Frontal cortex (tissue), 3 donors: ENCODE measurements at regions not wholly inside any gene's neighbourhood (a gene's known extent, or its start where the extent isn't known, plus 50 kb on each side); places are given as distances from the start of the nearest gene placed in this dataset.

ENCODE experiments used
- DNase-seq, 2 donors: peaks; one replicate each; pipeline ENCODE4 v3.0.0; 2012; ENCODE audit warnings: low spot score in 2 of 2
- FAIRE-seq: peaks from 2 replicates; lab custom pipeline; 2012; peaks lifted over from hg19 to GRCh38; lab: Jason Lieb, UNC
- donor health status: control.
- donor health status: control.
- donor health status: control.

DNA sequence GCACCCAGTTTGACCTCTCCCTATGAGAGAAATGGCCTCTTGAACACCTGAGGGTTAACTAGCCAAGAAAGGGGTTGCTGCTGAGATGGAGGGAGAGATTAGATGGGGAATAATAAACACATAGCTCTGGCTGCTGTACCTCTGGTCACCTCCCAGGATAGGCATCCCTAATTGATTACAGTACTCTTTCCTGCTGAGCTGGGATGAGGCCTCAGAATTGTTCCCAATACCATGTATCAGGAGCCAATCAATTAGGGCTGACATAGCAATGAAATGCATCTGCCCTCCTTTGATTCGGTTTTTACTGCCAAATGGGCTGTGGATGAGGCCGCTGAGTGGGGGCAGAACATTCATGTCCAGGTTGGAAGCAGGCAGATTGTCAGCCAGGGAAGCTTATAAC is 339.4 kb upstream of the SLCO3A1 start:
- FAIRE-seq (no peak), DNase-seq (no peak)

DNA sequence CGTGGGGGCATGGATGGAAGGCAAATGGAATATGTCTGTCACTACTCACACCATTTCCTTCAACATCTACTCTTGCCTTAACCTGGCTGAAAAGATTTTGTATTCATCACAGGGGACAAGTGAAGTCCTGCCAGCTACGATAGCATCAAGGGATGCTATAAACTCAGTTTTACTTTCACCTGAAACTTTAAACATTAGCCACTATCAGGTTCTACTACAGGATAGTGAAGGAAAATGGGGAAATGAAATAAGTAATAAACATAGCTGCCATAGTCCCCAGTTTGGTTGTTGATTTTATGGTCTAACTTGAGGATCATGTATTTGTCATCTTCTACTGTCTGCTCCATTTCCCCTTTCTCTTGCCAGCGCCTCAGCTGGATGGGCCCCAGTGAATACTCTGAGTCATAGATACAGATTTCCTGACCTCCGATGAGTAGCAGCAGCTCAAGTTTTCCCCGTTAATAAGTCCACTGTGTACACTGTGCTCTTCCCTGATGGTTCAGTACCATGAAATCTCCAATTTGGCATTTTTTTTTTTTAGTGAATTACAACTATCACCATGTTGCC is 338.2 kb upstream of the SLCO3A1 start:
- DNase-seq (no peak), FAIRE-seq (no peak)

DNA sequence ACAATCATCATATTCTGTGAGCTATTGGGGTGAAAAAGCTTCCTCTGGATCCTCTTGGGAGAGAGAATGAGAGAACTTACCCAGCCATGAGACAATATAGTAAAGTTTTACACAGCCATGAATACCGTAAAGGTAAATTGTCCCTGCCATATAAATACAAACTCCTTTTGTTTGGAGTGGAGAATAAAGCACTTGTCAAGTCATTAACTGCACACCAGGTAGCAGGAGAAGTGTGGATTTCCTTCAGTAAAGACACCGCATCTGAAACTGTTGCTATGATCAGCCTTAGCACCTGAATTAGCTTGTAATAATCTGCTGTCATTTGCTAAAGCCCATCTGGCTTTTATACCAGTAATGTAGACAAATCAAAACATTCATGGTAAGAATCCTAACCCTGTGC is 336.6 kb upstream of the SLCO3A1 start:
- no peak for FAIRE-seq
- no peak for DNase-seq

GRCh38 chr15:91517491-91518200 is 335.9 kb upstream of the SLCO3A1 start:
- no peak for FAIRE-seq

DNA sequence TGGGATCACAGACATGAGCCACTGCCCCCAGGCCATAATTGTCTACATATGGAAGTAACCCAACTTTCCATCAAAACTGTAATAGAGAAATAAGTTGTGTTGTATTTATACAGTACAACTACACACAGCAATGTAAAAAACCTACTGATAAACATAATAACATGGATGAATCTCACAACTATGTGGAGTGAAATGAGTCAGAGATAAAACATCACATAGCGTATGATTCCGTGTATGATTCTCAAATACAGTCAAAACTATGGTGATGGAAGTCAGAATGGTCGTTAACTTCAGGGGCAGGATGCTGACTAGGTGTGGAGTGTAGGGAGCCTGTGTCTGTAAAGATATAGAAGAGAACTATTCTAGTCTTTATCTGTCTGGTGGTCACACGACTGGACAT is 332.7 kb upstream of the SLCO3A1 start:
- DNase-seq (no peak), FAIRE-seq (no peak)

More at GRCh38 chr15:91517491-91518200, 335.9 kb upstream of the SLCO3A1 start:
- no peak for DNase-seq

GRCh38 chr15:91521548-91521947 is 332.0 kb upstream of the SLCO3A1 start:
- DNase-seq (no peak), FAIRE-seq (no peak)

- FAIRE-seq, result no peak
- DNase-seq, result no peak
Observed at GRCh38 chr15:91521996-91522395, 331.5 kb upstream of the SLCO3A1 start.

GRCh38 chr15:91522605-91523332 is 330.7 kb upstream of the SLCO3A1 start:
- DNase-seq (peak; percentile 5 to 8), FAIRE-seq (peak; percentile 91)

- no peak for FAIRE-seq
- no peak for DNase-seq
Observed at GRCh38 chr15:91523596-91523995, 329.9 kb upstream of the SLCO3A1 start.

DNA sequence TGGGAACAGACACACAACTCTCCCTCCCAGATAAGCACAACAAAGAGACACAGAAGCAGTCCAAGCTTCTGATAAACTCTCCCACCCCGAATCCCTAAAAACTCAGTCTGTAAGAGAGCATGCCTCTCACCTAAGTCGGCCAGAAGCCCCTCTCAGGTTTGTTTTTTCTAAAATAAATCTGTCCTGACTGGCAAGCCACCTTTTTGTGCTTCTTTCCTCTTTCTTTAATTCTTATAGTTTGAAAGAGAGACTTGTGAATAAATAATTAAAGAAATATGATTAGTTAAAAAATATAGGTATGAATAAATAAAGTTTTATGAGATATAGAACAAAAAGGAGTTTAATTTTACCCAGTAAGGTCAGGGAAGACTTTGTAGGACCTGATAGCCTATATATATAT is 329.0 kb upstream of the SLCO3A1 start:
- DNase-seq (no peak), FAIRE-seq (no peak)

GRCh38 chr15:91525751-91526150 is 327.8 kb upstream of the SLCO3A1 start:
- no peak for FAIRE-seq

GRCh38 chr15:91526424-91526823 is 327.1 kb upstream of the SLCO3A1 start:
- no peak for DNase-seq
- FAIRE-seq, result no peak

More at GRCh38 chr15:91525751-91526150, 327.8 kb upstream of the SLCO3A1 start:
- no peak for DNase-seq

DNA sequence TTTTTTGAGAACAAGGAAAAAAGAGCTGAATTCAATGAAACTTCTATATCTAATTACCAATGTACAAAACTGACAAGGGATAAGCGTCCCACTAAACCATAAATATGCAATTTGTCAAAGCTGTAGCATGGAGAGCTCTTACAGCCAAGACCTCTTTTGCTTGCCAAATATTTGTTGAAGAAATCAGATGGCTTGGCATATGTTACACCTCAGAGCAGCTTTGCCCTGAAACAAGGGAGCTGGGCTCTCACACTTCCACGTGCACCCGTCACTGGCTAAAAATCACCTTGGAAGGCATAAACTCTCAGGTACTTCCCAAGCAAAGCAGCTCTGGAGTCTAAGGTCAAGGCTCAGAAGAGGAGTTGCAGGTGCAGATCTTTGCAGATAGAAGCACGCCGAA is 324.7 kb upstream of the SLCO3A1 start:
- no peak for FAIRE-seq
- no peak for DNase-seq

DNA sequence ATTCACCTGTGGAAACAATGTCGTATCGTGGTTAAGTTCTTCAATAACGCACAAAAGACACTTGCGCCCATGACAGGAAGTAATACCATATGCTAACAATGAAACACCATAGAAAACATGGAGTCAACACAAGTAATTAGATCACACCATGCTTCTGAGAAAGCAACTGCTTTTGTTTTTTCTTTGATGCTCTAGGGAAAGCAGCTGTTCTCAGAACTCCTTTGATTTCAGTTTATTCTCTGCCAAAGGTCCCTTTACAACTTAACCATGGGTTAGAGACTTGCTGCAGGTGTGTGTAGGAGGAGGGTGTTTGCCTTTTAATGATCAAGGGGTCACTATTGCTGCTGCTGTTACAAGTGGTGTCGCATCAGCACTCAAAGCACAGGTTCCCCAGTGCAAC is 324.0 kb upstream of the SLCO3A1 start:
- no peak for FAIRE-seq
- no peak for DNase-seq

DNA sequence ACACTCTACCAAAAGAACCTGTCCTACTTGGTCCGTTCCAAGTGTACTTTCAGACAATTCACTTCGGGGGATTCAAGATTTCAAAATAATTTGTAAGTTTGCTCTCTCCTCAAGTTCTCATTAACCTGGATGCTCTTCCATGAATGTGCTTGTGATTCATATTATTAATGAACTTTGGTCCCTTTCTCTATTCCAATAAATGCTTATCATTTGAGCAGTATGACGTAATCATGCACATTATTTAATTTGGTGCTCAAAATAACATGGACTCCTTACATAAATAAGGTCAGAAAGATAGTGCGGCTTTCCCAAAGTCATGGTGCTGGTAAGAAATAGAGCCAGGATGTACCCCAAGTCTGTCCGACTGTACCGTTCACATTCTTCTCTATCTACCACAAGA is 323.2 kb upstream of the SLCO3A1 start:
- FAIRE-seq (no peak), DNase-seq (no peak)

GRCh38 chr15:91530956-91531582 is 322.4 kb upstream of the SLCO3A1 start:
- FAIRE-seq (no peak), DNase-seq (no peak)

- DNase-seq, result no peak
- no peak for FAIRE-seq
Observed at GRCh38 chr15:91534235-91534634, 319.3 kb upstream of the SLCO3A1 start.

DNA sequence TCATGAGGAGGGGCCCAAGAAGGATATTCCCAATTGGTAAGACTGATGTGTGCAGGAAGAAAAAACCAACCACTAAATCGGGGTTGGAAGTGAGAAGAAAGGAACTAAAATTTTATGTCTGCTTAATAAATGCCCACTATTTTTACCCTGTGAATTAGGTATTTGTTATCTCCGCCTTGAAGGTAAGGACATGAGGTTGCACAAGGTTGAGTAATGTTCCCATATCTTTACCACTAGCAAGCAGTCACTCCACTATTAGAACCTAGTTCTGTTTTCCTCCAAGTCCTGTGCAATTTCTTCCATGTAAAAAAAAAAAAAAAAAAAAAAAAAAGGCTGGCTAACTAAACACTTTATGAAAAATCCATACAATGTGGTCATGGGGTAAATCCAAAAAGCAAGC is 318.5 kb upstream of the SLCO3A1 start:
- no peak for FAIRE-seq
- DNase-seq, result no peak

DNA sequence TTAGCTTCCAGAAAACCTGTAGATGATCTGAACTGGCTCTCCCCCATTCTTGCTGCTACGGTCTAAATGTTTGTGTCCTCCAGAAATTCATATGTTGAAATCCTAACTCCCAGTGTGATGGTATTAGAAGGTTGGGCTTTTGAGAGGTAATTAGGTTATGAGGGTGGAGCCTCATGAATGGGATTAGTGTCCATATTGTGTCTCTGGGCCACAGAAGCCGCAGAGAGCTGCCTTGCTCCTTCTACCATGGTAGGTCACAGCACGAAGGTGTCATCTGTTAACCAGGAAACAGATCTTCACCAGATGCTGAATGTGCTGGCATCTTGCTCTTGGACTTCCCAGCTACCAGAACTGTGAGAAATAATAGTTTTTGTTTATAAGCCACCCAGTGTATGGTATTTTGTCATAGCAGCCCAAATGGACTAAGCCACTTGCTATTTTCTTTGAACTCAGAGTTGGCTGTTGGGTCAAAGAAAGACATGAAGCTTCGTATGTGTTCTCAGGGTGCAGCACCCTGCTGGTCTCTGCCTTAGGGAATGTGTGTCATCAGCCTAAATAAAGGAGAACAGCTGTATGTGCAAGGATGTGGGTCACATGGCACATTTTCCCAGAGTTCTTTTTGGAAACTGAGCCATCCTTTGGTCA is 317.5 kb upstream of the SLCO3A1 start:
- DNase-seq, result no peak
- no peak for FAIRE-seq

DNA sequence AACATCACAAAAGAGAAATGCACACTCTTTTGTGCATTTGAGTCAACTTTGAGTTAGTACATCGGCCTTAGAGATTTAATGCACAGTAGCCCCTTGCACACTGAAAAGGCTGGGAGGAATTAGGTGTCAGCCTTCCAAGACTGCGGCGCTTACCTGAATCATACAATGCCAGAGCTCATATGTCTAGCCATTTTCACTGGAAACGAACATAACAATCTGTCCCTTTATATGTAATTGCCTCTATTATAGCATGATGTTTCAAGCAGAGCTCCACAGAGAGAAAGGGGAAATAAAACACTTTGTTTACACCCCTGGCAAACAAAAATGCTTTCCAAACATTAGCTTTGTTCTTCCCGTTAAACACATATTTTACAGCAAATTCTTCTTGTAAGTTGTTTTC is 315.7 kb upstream of the SLCO3A1 start:
- DNase-seq, result no peak
- no peak for FAIRE-seq
